ENCODE measurements at regions not wholly inside any gene's neighbourhood (a gene's known extent, or its start where the extent isn't known, plus 50 kb on each side); places are given as distances from the start of the nearest gene placed in this dataset.
A peak's percentile ranks its signal among the peaks of the same experiment; 100 is the strongest.
"Not testable (repeated sequence)": the region's sequence is repeated elsewhere in the genome, so short reads cannot be mapped to it uniquely, and the experiment has no call there.

DNA sequence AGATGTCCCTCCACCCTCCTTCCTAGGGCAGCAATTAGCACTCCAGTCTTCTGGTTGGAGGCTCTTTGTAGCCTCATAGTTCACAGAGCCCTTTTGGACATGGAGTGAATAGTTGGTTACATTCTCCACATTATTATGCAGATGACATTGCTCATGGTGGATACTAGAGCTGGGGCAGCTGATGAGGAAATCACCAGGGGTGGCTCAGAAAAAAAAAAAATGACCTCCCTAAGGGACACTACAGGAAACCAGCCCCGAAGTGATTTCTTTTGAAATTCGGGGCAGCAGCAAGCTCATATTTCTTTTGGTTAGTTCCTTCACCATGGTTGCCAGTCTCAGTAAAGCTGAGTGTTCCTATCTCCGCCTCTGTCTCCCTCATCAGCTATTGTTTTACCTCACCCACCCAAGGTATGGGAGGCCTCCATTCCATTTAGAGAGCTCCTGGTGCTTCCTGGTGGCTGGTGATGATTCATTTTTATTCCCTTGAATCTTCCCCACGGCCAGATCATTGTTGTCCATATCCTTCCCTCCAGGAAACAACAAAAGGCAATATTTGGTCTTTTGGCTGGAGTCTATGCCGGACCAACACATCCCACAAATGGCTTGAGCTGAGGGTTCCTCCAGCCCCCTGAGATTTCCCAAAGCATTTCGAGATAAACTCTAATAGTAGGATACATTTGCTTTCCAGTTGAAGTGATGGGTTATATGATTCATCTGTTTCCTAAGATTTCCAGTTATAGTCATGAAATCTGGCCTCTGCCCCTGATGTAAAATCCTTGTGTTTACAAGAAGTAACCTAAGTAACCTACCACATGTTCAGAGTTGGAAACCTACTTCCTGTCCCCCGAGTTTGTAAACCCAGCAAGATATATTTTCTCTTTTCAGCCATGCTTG is 56.2 kb upstream of the NID2 start:
- peak; percentile 26 to 87 (median 79) for ATAC-seq
- peak overlapping the region in 1 of 12 donors; percentile 15 for H3K4me3 ChIP-seq
- peaks cover 0 to 28% (median 15%) of the 10 kb centered on the region in 12 donors for H3K4me1 ChIP-seq
- 39 to 56% (median 44%) methylated on average over 7 of the region's 7 CpGs for WGBS, 4 donors
- no peak for TF ChIP-seq POLR2A (IDR thresholded peaks at IDR 0.05)
- TF ChIP-seq, protein P1, sequence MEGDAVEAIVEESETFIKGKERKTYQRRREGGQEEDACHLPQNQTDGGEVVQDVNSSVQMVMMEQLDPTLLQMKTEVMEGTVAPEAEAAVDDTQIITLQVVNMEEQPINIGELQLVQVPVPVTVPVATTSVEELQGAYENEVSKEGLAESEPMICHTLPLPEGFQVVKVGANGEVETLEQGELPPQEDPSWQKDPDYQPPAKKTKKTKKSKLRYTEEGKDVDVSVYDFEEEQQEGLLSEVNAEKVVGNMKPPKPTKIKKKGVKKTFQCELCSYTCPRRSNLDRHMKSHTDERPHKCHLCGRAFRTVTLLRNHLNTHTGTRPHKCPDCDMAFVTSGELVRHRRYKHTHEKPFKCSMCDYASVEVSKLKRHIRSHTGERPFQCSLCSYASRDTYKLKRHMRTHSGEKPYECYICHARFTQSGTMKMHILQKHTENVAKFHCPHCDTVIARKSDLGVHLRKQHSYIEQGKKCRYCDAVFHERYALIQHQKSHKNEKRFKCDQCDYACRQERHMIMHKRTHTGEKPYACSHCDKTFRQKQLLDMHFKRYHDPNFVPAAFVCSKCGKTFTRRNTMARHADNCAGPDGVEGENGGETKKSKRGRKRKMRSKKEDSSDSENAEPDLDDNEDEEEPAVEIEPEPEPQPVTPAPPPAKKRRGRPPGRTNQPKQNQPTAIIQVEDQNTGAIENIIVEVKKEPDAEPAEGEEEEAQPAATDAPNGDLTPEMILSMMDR (IDR thresholded peaks at IDR 0.05), result no peak
- H3K9me3 ChIP-seq, result no peaks in the 10 kb centered on the region
- H3K27ac ChIP-seq, result peak overlapping the region in 10 of 12 donors; percentile 6 to 74 (median 62)
- H3K36me3 ChIP-seq, result no peaks in the 10 kb centered on the region
- intact Hi-C loops (cut with DNase I), result loop anchor here in 7 of 10 donors (2.0 to 10.0 kb wide), 8 partner anchors 38 to 840 kb away; partner anchors contain the start of gene NID2 (in 2 of the 7)
- DNase-seq, result peak in 4 of 5 donors; percentile 26 to 40 (median 38)
- H3K27me3 ChIP-seq, result no peaks in the 10 kb centered on the region

GRCh38 chr14:52122163-52122562 is 53.3 kb upstream of the NID2 start:
- ATAC-seq, H3K9me3 ChIP-seq, H3K36me3 ChIP-seq, H3K27ac ChIP-seq, H3K4me3 ChIP-seq, H3K27me3 ChIP-seq: not testable (repeated sequence)
- peaks cover 0 to 21% (median 12%) of the 10 kb centered on the region in 12 donors for H3K4me1 ChIP-seq
- peak in 1 of 5 donors; percentile 61 for DNase-seq
- intact Hi-C loops (cut with DNase I), result loop anchor here in 3 of 10 donors (10.0 kb wide), 2 partner anchors 47 to 837 kb away; no protein-coding TSS in a partner anchor
- WGBS, 4 donors, result 95 to 100% (median 96%) methylated on average over 2 to 25 of the region's 25 CpGs

DNA sequence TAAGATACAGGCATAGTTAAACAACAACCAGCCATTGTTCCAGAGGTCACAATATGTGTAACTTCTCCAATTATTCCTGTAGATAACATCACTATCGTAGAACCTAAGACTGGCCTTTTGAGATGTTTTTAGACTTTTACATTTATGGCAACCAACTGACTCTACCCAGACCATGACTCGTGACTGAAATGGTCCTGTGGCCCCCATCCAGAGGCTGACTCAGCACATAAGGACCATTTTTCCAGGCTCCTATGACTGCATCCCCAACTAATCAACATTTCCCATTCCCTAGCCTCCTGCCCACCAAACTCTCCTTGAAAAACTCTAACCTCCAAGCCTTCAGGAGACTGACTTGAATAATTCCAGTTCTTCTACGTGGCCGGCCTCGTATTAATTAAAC is 52.6 kb upstream of the NID2 start:
- no peak for TF ChIP-seq POLR2A (IDR thresholded peaks at IDR 0.05)
- TF ChIP-seq, protein P1 (IDR thresholded peaks at IDR 0.05), result no peak
- Histone ChIP-seq H3K27me3 (no peaks in the 10 kb centered on the region), H3K4me1 (peaks cover 0 to 20% (median 12%) of the 10 kb centered on the region in 12 donors), H3K9me3 (no peaks in the 10 kb centered on the region), H3K4me3 (no peak overlapping the region), H3K36me3 (no peaks in the 10 kb centered on the region), H3K27ac (no peak overlapping the region)
- 92 to 95% (median 94%) methylated on average over 5 of the region's 5 CpGs for WGBS, 4 donors
- no peak for DNase-seq
- intact Hi-C loops (cut with DNase I), result loop anchor here in 3 of 10 donors (10.0 kb wide), 2 partner anchors 47 to 837 kb away; no protein-coding TSS in a partner anchor
- ATAC-seq, result no peak

GRCh38 chr14:52119030-52119429 is 50.2 kb upstream of the NID2 start:
- H3K27me3 ChIP-seq, result no peaks in the 10 kb centered on the region
- H3K4me3 ChIP-seq, result no peak overlapping the region
- TF ChIP-seq POLR2A (IDR thresholded peaks at IDR 0.05), result no peak
- TF ChIP-seq, protein P1 (IDR thresholded peaks at IDR 0.05), result no peak
- ATAC-seq, result no peak
- no peaks in the 10 kb centered on the region for H3K36me3 ChIP-seq
- H3K27ac ChIP-seq, result no peak overlapping the region
- WGBS, 4 donors, result 71 to 85% (median 75%) methylated on average over 3 of the region's 3 CpGs
- H3K9me3 ChIP-seq, result no peaks in the 10 kb centered on the region
- H3K4me1 ChIP-seq, result no peaks in the 10 kb centered on the region
- no peak for DNase-seq
- intact Hi-C loops (cut with DNase I), result loop anchor here in 1 of 10 donors (5.0 kb wide), 1 partner anchor 37 kb away; no protein-coding TSS in a partner anchor
